ENCODE measurements at regions not wholly inside any gene's neighbourhood (a gene's known extent, or its start where the extent isn't known, plus 50 kb on each side); places are given as distances from the start of the nearest gene placed in this dataset.

GRCh38 chr5:111585291-111585690 lies 73.0 kb upstream of the STARD4 start:
- no peak overlapping the region for H3K9ac ChIP-seq (ENCODE audit: control insufficient read depth, insufficient read depth, low read length)
- ChIA-PET SMC1A (ENCODE audit: uncharacterized antibody, unreplicated experiment) (interaction anchor here (1.0 to 1.5 kb wide), 3 partner anchors 13 to 186 kb away, joined by 3 to 5 read pairs (median 3); no protein-coding TSS in a partner anchor), CTCF (interaction anchor here (1.2 to 1.7 kb wide), 2 partner anchors 35 to 54 kb away, joined by 3 to 9 read pairs; no protein-coding TSS in a partner anchor), POLR2A (interaction anchor here (0.6 kb wide), 1 partner anchor 374 kb away, joined by 4 read pairs; no protein-coding TSS in a partner anchor), RAD21 (ENCODE audit: unreplicated experiment) (interaction anchor here (1.0 kb wide), 1 partner anchor 54 kb away, joined by 4 read pairs; no protein-coding TSS in a partner anchor)
- no peak for ATAC-seq
- H3K27ac ChIP-seq (ENCODE audit: control insufficient read depth, insufficient read depth), result no peak overlapping the region
- H3K36me3 ChIP-seq (ENCODE audit: control insufficient read depth in 2 of 2, insufficient read depth in 2 of 2, low read length in 1 of 2), result no peaks in the 10 kb centered on the region
- H3K79me2 ChIP-seq (ENCODE audit: control insufficient read depth, insufficient read depth, low read length), result no peaks in the 10 kb centered on the region
- H3K27me3 ChIP-seq (replicated peaks in 1 of 2; ENCODE audit: control insufficient read depth in 2 of 2, insufficient read depth in 2 of 2, low read length in 1 of 2), result no peaks in the 10 kb centered on the region
- no peaks in the 10 kb centered on the region for H4K20me1 ChIP-seq (ENCODE audit: control insufficient read depth, insufficient read depth)
- in situ Hi-C loops (cut with MboI), result no loop called here
- H3K4me1 ChIP-seq (ENCODE audit: control insufficient read depth, insufficient read depth, low read length), result no peaks in the 10 kb centered on the region
- no peak overlapping the region for H3K4me3 ChIP-seq
- BruUV-seq (replicated peaks), result no TSS peak
- no peak for FAIRE-seq
- no peaks in the 10 kb centered on the region; the same call in 2 of the 3 replicates for H3K9me3 ChIP-seq (replicated peaks; ENCODE audit: control insufficient read depth, insufficient read depth, low read length)
- H3K4me2 ChIP-seq (ENCODE audit: control insufficient read depth, insufficient read depth), result no peak overlapping the region
- TF ChIP-seq POLR2AphosphoS5 (IDR thresholded peaks at IDR 0.05; ENCODE audit: low read length), result no peak
- TF ChIP-seq NBN (IDR thresholded peaks at IDR 0.05), result no peak
- TF ChIP-seq GABPA (IDR thresholded peaks at IDR 0.05; ENCODE audit: low read depth), result no peak
- TF ChIP-seq HDGF (IDR thresholded peaks at IDR 0.05), result no peak
- no peak for TF ChIP-seq USF2 (IDR thresholded peaks at IDR 0.05; ENCODE audit: borderline replicate concordance, low read depth, low read length)
- no peak for TF ChIP-seq ZNF217 (IDR thresholded peaks at IDR 0.05)
- no peak for TF ChIP-seq SMAD5 (IDR thresholded peaks at IDR 0.05; ENCODE audit: low read depth)
- 73% methylated on average over 1 of the region's 1 CpG for WGBS (ENCODE audit: insufficient coverage, insufficient replicate concordance, low lambda C conversion rate, missing lambda C conversion rate)
- DNase-seq (ENCODE audit: low read depth, low spot score), result no peak
- intact Hi-C loops (cut with micrococcal nuclease; ENCODE audit: unreplicated experiment), result no loop called here
- H2AFZ ChIP-seq (ENCODE audit: control insufficient read depth, low read depth, low read length), result no peak overlapping the region

GRCh38 chr5:111584651-111585050 lies 72.3 kb upstream of the STARD4 start:
- Histone ChIP-seq H3K9ac (ENCODE audit: control insufficient read depth, insufficient read depth, low read length) (no peak overlapping the region), H3K4me1 (ENCODE audit: control insufficient read depth, insufficient read depth, low read length) (no peaks in the 10 kb centered on the region), H3K27me3 (replicated peaks in 1 of 2; ENCODE audit: control insufficient read depth in 2 of 2, insufficient read depth in 2 of 2, low read length in 1 of 2) (no peaks in the 10 kb centered on the region), H3K9me3 (replicated peaks; ENCODE audit: control insufficient read depth, insufficient read depth, low read length) (no peaks in the 10 kb centered on the region; the same call in 2 of the 3 replicates), H3K36me3 (ENCODE audit: control insufficient read depth in 2 of 2, insufficient read depth in 2 of 2, low read length in 1 of 2) (no peaks in the 10 kb centered on the region), H2AFZ (ENCODE audit: control insufficient read depth, low read depth, low read length) (no peak overlapping the region), H3K27ac (ENCODE audit: control insufficient read depth, insufficient read depth) (no peak overlapping the region), H4K20me1 (ENCODE audit: control insufficient read depth, insufficient read depth) (no peaks in the 10 kb centered on the region), H3K4me2 (ENCODE audit: control insufficient read depth, insufficient read depth) (no peak overlapping the region), H3K4me3 (no peak overlapping the region), H3K79me2 (ENCODE audit: control insufficient read depth, insufficient read depth, low read length) (no peaks in the 10 kb centered on the region)
- CTCF ChIA-PET, result interaction anchor here (1.0 to 1.7 kb wide), 3 partner anchors 34 to 562 kb away, joined by 3 to 9 read pairs (median 3); no protein-coding TSS in a partner anchor
- in situ Hi-C loops (cut with MboI), result no loop called here
- POLR2A ChIA-PET, result interaction anchor here (0.6 to 0.8 kb wide), 3 partner anchors 144 to 1748 kb away, joined by 3 to 8 read pairs (median 4); no protein-coding TSS in a partner anchor
- BruUV-seq (replicated peaks), result no TSS peak
- 50% methylated on average over 1 of the region's 1 CpG for WGBS (ENCODE audit: insufficient coverage, insufficient replicate concordance, low lambda C conversion rate, missing lambda C conversion rate)
- RAD21 ChIA-PET (ENCODE audit: unreplicated experiment), result interaction anchor here (1.0 kb wide), 1 partner anchor 53 kb away, joined by 4 read pairs; no protein-coding TSS in a partner anchor
- DNase-seq (ENCODE audit: low read depth, low spot score), result no peak
- FAIRE-seq, result no peak
- SMC1A ChIA-PET (ENCODE audit: uncharacterized antibody, unreplicated experiment), result interaction anchor here (0.7 to 1.5 kb wide), 4 partner anchors 13 to 187 kb away, joined by 3 to 5 read pairs (median 3); partner anchors contain the start of gene NREP
- intact Hi-C loops (cut with micrococcal nuclease; ENCODE audit: unreplicated experiment), result no loop called here
- peak; percentile 54 for ATAC-seq
- no peak for TF ChIP-seq NFYA (IDR thresholded peaks at IDR 0.05; ENCODE audit: borderline replicate concordance, low read depth, low read length)
- no peak for TF ChIP-seq POU2F2 (IDR thresholded peaks at IDR 0.05; ENCODE audit: borderline replicate concordance, low read depth, low read length)
- TF ChIP-seq ELK1 (IDR thresholded peaks at IDR 0.05; ENCODE audit: low read depth, low read length), result no peak
- TF ChIP-seq ZNF217 (IDR thresholded peaks at IDR 0.05), result no peak
- 0 out of 2 replicates have a peak, but pooled peaks have one; percentile 44 for TF ChIP-seq IKZF1 (conservative IDR thresholded peaks at IDR 0.05)
- no peak for TF ChIP-seq CREM (IDR thresholded peaks at IDR 0.05; ENCODE audit: low read depth)
- TF ChIP-seq SUZ12 (IDR thresholded peaks at IDR 0.05; ENCODE audit: unreplicated experiment), result no peak
- TF ChIP-seq JUNB (IDR thresholded peaks at IDR 0.05), result no peak
- 0 out of 4 replicates have a peak, but pooled peaks of 1 of the 2 experiments have one; percentile 20 for TF ChIP-seq EP300 (IDR thresholded peaks at IDR 0.05; ENCODE audit: borderline replicate concordance in 1 of 2, control insufficient read depth in 1 of 2, low read depth in 2 of 2, low read length in 2 of 2)
- no peak for TF ChIP-seq STAT3 (IDR thresholded peaks at IDR 0.05; ENCODE audit: low read depth, low read length)
